ENCODE measurements at regions not wholly inside any gene's neighbourhood (a gene's known extent, or its start where the extent isn't known, plus 50 kb on each side); places are given as distances from the start of the nearest gene placed in this dataset.

- no peak for FAIRE-seq
- Histone ChIP-seq H3K9ac (ENCODE audit: control insufficient read depth, extremely low read depth, insufficient read depth, low read length) (no peak overlapping the region), H4K20me1 (ENCODE audit: control insufficient read depth, extremely low read depth, insufficient read depth, low read length) (no peaks in the 10 kb centered on the region), H3K9me3 (ENCODE audit: control insufficient read depth, low read depth, low read length) (peaks cover 10% of the 10 kb centered on the region), H3K4me3 (ENCODE audit: control insufficient read depth in 2 of 3, extremely low read depth in 1 of 3, insufficient read depth in 2 of 3, low read depth in 1 of 3, low read length in 3 of 3) (no peak overlapping the region), H2AFZ (ENCODE audit: control insufficient read depth, low read length) (no peak overlapping the region), H3K36me3 (ENCODE audit: control insufficient read depth in 2 of 2, extremely low read depth in 1 of 2, insufficient read depth in 2 of 2, low read length in 2 of 2) (no peaks in the 10 kb centered on the region), H3K4me1 (ENCODE audit: control insufficient read depth, extremely low read depth, insufficient read depth, low read length) (no peaks in the 10 kb centered on the region), H3K4me2 (ENCODE audit: control insufficient read depth, extremely low read depth, insufficient read depth, low read depth, low read length) (no peak overlapping the region), H3K9me1 (ENCODE audit: control insufficient read depth, extremely low read depth, insufficient read depth, low read length) (no peaks in the 10 kb centered on the region), H3K79me2 (ENCODE audit: control insufficient read depth, insufficient read depth, low read length) (no peaks in the 10 kb centered on the region), H3K27me3 (ENCODE audit: control insufficient read depth, extremely low read depth, insufficient read depth, low read length) (no peaks in the 10 kb centered on the region), H3K27ac (ENCODE audit: control insufficient read depth, insufficient read depth, low read length) (no peak overlapping the region)
- no peak for DNase-seq (ENCODE audit: low read depth, low spot score)
- dilution Hi-C loops (cut with MboI; ENCODE audit: extremely low pct_ligation_motif_present, low sequenced_read_pairs): no loop called here
- TF ChIP-seq EZH2 (IDR thresholded peaks at IDR 0.05; ENCODE audit: low read length): no peak
- TF ChIP-seq, protein P1, sequence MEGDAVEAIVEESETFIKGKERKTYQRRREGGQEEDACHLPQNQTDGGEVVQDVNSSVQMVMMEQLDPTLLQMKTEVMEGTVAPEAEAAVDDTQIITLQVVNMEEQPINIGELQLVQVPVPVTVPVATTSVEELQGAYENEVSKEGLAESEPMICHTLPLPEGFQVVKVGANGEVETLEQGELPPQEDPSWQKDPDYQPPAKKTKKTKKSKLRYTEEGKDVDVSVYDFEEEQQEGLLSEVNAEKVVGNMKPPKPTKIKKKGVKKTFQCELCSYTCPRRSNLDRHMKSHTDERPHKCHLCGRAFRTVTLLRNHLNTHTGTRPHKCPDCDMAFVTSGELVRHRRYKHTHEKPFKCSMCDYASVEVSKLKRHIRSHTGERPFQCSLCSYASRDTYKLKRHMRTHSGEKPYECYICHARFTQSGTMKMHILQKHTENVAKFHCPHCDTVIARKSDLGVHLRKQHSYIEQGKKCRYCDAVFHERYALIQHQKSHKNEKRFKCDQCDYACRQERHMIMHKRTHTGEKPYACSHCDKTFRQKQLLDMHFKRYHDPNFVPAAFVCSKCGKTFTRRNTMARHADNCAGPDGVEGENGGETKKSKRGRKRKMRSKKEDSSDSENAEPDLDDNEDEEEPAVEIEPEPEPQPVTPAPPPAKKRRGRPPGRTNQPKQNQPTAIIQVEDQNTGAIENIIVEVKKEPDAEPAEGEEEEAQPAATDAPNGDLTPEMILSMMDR (optimal IDR thresholded peaks at IDR 0.05 in 1 of 3, IDR thresholded peaks at IDR 0.05 in 1 of 3, conservative IDR thresholded peaks at IDR 0.05 in 1 of 3; ENCODE audit: extremely low read depth in 1 of 3, insufficient read depth in 2 of 3, low read length in 3 of 3): no peak
Measured at GRCh38 chr18:78777992-78778391, 201.6 kb upstream of the SALL3 start.

GRCh38 chr18:78778651-78779050 is 201.0 kb upstream of the SALL3 start:
- no peaks in the 10 kb centered on the region for H4K20me1 ChIP-seq (ENCODE audit: control insufficient read depth, extremely low read depth, insufficient read depth, low read length)
- peaks cover 10% of the 10 kb centered on the region for H3K9me3 ChIP-seq (ENCODE audit: control insufficient read depth, low read depth, low read length)
- no peak overlapping the region for H3K4me3 ChIP-seq (ENCODE audit: control insufficient read depth in 2 of 3, extremely low read depth in 1 of 3, insufficient read depth in 2 of 3, low read depth in 1 of 3, low read length in 3 of 3)
- no peaks in the 10 kb centered on the region for H3K79me2 ChIP-seq (ENCODE audit: control insufficient read depth, insufficient read depth, low read length)
- H3K4me1 ChIP-seq (ENCODE audit: control insufficient read depth, extremely low read depth, insufficient read depth, low read length): no peaks in the 10 kb centered on the region
- H3K4me2 ChIP-seq (ENCODE audit: control insufficient read depth, extremely low read depth, insufficient read depth, low read depth, low read length): no peak overlapping the region
- dilution Hi-C loops (cut with MboI; ENCODE audit: extremely low pct_ligation_motif_present, low sequenced_read_pairs): no loop called here
- no peak for DNase-seq (ENCODE audit: low read depth, low spot score)
- H2AFZ ChIP-seq (ENCODE audit: control insufficient read depth, low read length): no peak overlapping the region
- FAIRE-seq: no peak
- H3K27me3 ChIP-seq (ENCODE audit: control insufficient read depth, extremely low read depth, insufficient read depth, low read length): no peaks in the 10 kb centered on the region
- no peaks in the 10 kb centered on the region for H3K9me1 ChIP-seq (ENCODE audit: control insufficient read depth, extremely low read depth, insufficient read depth, low read length)
- no peaks in the 10 kb centered on the region for H3K36me3 ChIP-seq (ENCODE audit: control insufficient read depth in 2 of 2, extremely low read depth in 1 of 2, insufficient read depth in 2 of 2, low read length in 2 of 2)
- no peak for TF ChIP-seq EZH2 (IDR thresholded peaks at IDR 0.05; ENCODE audit: low read length)
- TF ChIP-seq, protein P1 (optimal IDR thresholded peaks at IDR 0.05 in 1 of 3, IDR thresholded peaks at IDR 0.05 in 1 of 3, conservative IDR thresholded peaks at IDR 0.05 in 1 of 3; ENCODE audit: extremely low read depth in 1 of 3, insufficient read depth in 2 of 3, low read length in 3 of 3): no peak
- no peak overlapping the region for H3K9ac ChIP-seq (ENCODE audit: control insufficient read depth, extremely low read depth, insufficient read depth, low read length)
- H3K27ac ChIP-seq (ENCODE audit: control insufficient read depth, insufficient read depth, low read length): no peak overlapping the region

Measured in keratinocyte (primary cell).